ENCODE measurements at regions not wholly inside any gene's neighbourhood (a gene's known extent, or its start where the extent isn't known, plus 50 kb on each side); places are given as distances from the start of the nearest gene placed in this dataset.

DNA sequence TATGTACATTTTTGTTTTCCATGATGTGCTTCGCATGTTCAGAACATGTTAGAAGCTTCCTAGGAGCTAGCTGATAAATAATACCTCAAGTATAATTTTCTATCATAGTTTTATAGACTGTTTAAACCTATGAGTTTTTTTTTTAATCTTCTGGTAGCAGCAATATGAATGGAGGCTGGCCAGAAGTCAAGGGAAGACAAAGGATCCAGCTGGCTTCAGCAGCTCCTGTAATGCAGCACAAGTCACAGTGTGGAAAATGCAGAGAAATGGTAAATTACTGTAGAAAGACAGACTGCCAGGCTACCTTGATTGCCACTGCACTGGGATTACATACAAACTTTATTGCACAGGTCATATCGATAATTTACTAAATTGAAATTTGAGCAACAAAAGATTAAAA lies 537.9 kb downstream of the IQCM start:
- no peaks in the 10 kb centered on the region for H3K36me3 ChIP-seq (ENCODE audit: control insufficient read depth in 3 of 3, insufficient read depth in 2 of 3, low read depth in 1 of 3, low read length in 3 of 3)
- DNase-seq (no peak), FAIRE-seq (no peak)
- no peak overlapping the region for H3K27ac ChIP-seq (ENCODE audit: low read depth in 1 of 3, low read length in 2 of 3)
- H3K27me3 ChIP-seq (ENCODE audit: control insufficient read depth in 3 of 3, insufficient read depth in 3 of 3, low read length in 3 of 3), result no peaks in the 10 kb centered on the region
- no peaks in the 10 kb centered on the region for H3K9me3 ChIP-seq (ENCODE audit: control insufficient read depth in 2 of 2, insufficient read depth in 1 of 2, low read depth in 1 of 2, low read length in 1 of 2)
- H3K4me3 ChIP-seq (ENCODE audit: low read depth in 1 of 3, low read length in 3 of 3), result no peak overlapping the region
- 87 to 95% (median 94%) methylated on average over 2 of the region's 2 CpGs for WGBS, 3 donors
- no peaks in the 10 kb centered on the region for H3K4me1 ChIP-seq (ENCODE audit: control insufficient read depth in 3 of 3, insufficient read depth in 2 of 3, low read depth in 1 of 3, low read length in 2 of 3)

GRCh38 chr4:149269835-149270234 lies 545.8 kb downstream of the IQCM start:
- WGBS, 3 donors, result 90 to 98% (median 91%) methylated on average over 1 of the region's 1 CpG
- Histone ChIP-seq H3K4me1 (ENCODE audit: control insufficient read depth in 3 of 3, insufficient read depth in 2 of 3, low read depth in 1 of 3, low read length in 2 of 3) (no peaks in the 10 kb centered on the region), H3K27ac (ENCODE audit: low read depth in 1 of 3, low read length in 2 of 3) (no peak overlapping the region), H3K36me3 (ENCODE audit: control insufficient read depth in 3 of 3, insufficient read depth in 2 of 3, low read depth in 1 of 3, low read length in 3 of 3) (no peaks in the 10 kb centered on the region), H3K27me3 (ENCODE audit: control insufficient read depth in 3 of 3, insufficient read depth in 3 of 3, low read length in 3 of 3) (no peaks in the 10 kb centered on the region), H3K4me3 (ENCODE audit: low read depth in 1 of 3, low read length in 3 of 3) (no peak overlapping the region), H3K9me3 (ENCODE audit: control insufficient read depth in 2 of 2, insufficient read depth in 1 of 2, low read depth in 1 of 2, low read length in 1 of 2) (no peaks in the 10 kb centered on the region)
- DNase-seq (no peak), FAIRE-seq (no peak)

DNA sequence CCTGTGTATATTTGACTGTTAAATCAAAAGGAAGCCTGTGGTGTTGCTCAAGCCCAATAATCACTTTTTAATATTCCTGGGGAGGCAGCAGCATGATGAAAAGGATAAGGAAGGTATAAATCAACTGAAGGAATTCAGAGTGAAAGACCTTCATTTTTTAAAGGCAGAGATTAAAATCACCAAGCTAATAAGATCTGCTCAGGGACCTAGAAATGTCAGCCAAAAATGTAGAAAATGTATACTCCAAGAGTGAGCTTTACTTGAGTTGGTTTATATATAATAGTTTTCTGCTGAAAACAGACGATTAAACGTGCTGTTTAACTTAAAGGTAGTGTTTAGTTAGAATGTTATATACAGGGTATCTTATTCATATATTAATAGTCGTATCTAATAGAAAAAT lies 549.3 kb downstream of the IQCM start:
- Histone ChIP-seq H3K27me3 (ENCODE audit: control insufficient read depth in 3 of 3, insufficient read depth in 3 of 3, low read length in 3 of 3) (no peaks in the 10 kb centered on the region), H3K4me3 (ENCODE audit: low read depth in 1 of 3, low read length in 3 of 3) (no peak overlapping the region), H3K36me3 (ENCODE audit: control insufficient read depth in 3 of 3, insufficient read depth in 2 of 3, low read depth in 1 of 3, low read length in 3 of 3) (no peaks in the 10 kb centered on the region), H3K27ac (ENCODE audit: low read depth in 1 of 3, low read length in 2 of 3) (no peak overlapping the region), H3K9me3 (ENCODE audit: control insufficient read depth in 2 of 2, insufficient read depth in 1 of 2, low read depth in 1 of 2, low read length in 1 of 2) (no peaks in the 10 kb centered on the region), H3K4me1 (ENCODE audit: control insufficient read depth in 3 of 3, insufficient read depth in 2 of 3, low read depth in 1 of 3, low read length in 2 of 3) (no peaks in the 10 kb centered on the region)
- no peak for FAIRE-seq
- 70 to 93% (median 86%) methylated on average over 3 of the region's 3 CpGs for WGBS, 3 donors
- no peak for DNase-seq

DNA sequence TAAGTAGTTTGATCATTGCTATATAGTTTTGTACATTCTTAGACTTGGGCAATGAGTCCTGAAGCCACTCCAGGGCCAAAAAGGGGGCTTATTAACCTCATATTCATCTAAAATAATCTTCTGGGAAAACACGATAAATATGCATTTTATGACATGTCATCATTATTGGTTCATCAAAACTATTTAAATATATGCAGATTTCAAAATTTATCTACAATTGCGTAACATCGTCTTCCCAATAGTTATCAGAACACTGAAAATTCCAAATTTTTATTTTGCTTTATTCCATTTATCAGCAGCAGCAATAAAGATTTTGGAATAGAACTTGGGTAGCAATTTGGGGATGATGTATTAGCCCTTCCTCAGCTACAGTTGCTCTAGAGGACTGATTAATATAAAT lies 550.0 kb downstream of the IQCM start:
- Histone ChIP-seq H3K4me3 (ENCODE audit: low read depth in 1 of 3, low read length in 3 of 3) (no peak overlapping the region), H3K36me3 (ENCODE audit: control insufficient read depth in 3 of 3, insufficient read depth in 2 of 3, low read depth in 1 of 3, low read length in 3 of 3) (no peaks in the 10 kb centered on the region), H3K4me1 (ENCODE audit: control insufficient read depth in 3 of 3, insufficient read depth in 2 of 3, low read depth in 1 of 3, low read length in 2 of 3) (no peaks in the 10 kb centered on the region), H3K9me3 (ENCODE audit: control insufficient read depth in 2 of 2, insufficient read depth in 1 of 2, low read depth in 1 of 2, low read length in 1 of 2) (no peaks in the 10 kb centered on the region), H3K27ac (ENCODE audit: low read depth in 1 of 3, low read length in 2 of 3) (no peak overlapping the region), H3K27me3 (ENCODE audit: control insufficient read depth in 3 of 3, insufficient read depth in 3 of 3, low read length in 3 of 3) (no peaks in the 10 kb centered on the region)
- DNase-seq (no peak), FAIRE-seq (no peak)
- WGBS, 3 donors, result 63 to 79% (median 75%) methylated on average over 3 of the region's 3 CpGs

DNA sequence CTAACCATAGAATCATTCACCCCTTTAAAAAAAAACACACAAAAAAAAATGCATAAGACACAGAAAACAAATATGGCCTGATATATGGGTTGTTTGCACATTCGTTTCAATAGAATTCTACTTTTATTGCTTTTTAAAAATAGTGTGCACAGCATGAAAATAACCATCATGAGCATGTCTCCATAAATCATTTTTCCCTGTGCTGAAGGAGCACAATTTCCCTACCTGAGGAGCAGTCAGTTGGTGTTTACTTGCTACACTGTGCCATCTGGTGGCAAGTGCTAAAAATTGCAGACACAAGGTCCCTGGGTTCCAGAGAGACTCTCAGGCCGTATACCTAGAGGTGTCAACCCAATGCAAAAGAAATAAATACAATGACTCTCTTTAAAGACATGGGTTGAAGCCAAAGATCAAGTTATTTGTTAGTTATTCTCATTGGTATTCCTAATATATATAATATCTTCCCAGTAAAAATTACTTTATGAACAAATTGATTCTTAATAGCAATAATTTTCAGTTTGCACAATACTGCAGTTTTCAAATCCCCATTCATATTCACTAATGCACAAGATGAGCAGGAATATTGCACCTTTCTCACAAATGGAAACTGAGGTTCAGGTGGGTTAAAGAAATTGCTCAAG lies 551.4 kb downstream of the IQCM start:
- H3K9me3 ChIP-seq (ENCODE audit: control insufficient read depth in 2 of 2, insufficient read depth in 1 of 2, low read depth in 1 of 2, low read length in 1 of 2), result no peaks in the 10 kb centered on the region
- 41 to 45% (median 42%) methylated on average over 2 of the region's 2 CpGs for WGBS, 3 donors
- DNase-seq (peak; percentile 24 to 73), FAIRE-seq (no peak)
- H3K4me1 ChIP-seq (ENCODE audit: control insufficient read depth in 3 of 3, insufficient read depth in 2 of 3, low read depth in 1 of 3, low read length in 2 of 3), result no peaks in the 10 kb centered on the region
- H3K36me3 ChIP-seq (ENCODE audit: control insufficient read depth in 3 of 3, insufficient read depth in 2 of 3, low read depth in 1 of 3, low read length in 3 of 3), result no peaks in the 10 kb centered on the region
- H3K27me3 ChIP-seq (ENCODE audit: control insufficient read depth in 3 of 3, insufficient read depth in 3 of 3, low read length in 3 of 3), result no peaks in the 10 kb centered on the region
- H3K4me3 ChIP-seq (ENCODE audit: low read depth in 1 of 3, low read length in 3 of 3), result no peak overlapping the region
- H3K27ac ChIP-seq (ENCODE audit: low read depth in 1 of 3, low read length in 2 of 3), result no peak overlapping the region

DNA sequence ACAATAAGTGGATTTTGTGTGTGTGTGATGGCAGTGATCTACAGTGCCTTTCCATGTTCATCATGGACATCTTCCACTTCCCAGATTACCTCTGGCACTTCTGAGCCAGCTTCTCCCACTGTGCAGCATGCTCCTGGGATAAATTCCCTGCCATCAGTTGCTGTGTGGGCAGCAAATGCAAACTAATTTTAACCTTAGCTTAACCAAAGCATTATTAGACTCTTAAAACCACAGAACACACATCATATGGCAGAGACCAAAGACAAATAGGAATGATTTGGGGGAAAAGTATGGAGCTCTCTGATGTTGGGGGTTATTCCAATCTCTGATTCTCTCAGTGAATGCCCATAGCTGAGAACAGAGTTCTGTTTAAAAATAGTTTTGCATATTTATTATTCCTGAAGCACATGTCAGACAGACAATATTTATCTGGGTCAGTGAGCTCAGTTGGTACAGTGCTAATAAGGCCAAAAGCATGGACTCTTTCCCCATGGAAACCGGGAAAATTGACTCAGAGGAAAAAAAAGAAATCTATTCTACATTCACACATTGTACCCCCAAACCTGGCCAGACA lies 567.4 kb downstream of the IQCM start:
- Histone ChIP-seq H3K36me3 (ENCODE audit: control insufficient read depth in 3 of 3, insufficient read depth in 2 of 3, low read depth in 1 of 3, low read length in 3 of 3) (no peaks in the 10 kb centered on the region), H3K9me3 (ENCODE audit: control insufficient read depth in 2 of 2, insufficient read depth in 1 of 2, low read depth in 1 of 2, low read length in 1 of 2) (no peaks in the 10 kb centered on the region), H3K4me1 (ENCODE audit: control insufficient read depth in 3 of 3, insufficient read depth in 2 of 3, low read depth in 1 of 3, low read length in 2 of 3) (no peaks in the 10 kb centered on the region), H3K27me3 (ENCODE audit: control insufficient read depth in 3 of 3, insufficient read depth in 3 of 3, low read length in 3 of 3) (no peaks in the 10 kb centered on the region), H3K4me3 (ENCODE audit: low read depth in 1 of 3, low read length in 3 of 3) (no peak overlapping the region), H3K27ac (ENCODE audit: low read depth in 1 of 3, low read length in 2 of 3) (no peak overlapping the region)
- DNase-seq (no peak), FAIRE-seq (no peak)
- WGBS, 3 donors, result 76 to 81% (median 81%) methylated on average over 1 of the region's 1 CpG

DNA sequence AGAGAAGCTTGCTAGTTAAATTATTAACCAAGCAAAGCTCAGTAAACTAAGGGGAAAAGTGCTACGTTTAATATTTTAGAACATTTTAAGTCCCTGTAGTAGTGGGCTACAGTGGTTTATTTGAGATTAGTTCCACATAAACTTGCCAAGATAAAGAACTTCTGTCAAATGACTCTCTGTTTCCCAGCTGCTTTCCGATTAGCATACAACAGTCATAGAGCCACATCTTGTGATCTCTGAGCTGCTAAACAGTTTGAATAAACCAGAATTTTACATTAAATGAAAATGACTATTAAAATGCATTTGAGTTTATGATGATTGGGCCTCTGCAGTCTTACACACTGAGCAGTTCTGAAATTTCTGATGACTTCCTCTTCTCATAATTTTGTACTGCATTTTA lies 568.5 kb downstream of the IQCM start:
- no peak overlapping the region for H3K4me3 ChIP-seq (ENCODE audit: low read depth in 1 of 3, low read length in 3 of 3)
- H3K36me3 ChIP-seq (ENCODE audit: control insufficient read depth in 3 of 3, insufficient read depth in 2 of 3, low read depth in 1 of 3, low read length in 3 of 3), result no peaks in the 10 kb centered on the region
- H3K27ac ChIP-seq (ENCODE audit: low read depth in 1 of 3, low read length in 2 of 3), result no peak overlapping the region
- no peaks in the 10 kb centered on the region for H3K27me3 ChIP-seq (ENCODE audit: control insufficient read depth in 3 of 3, insufficient read depth in 3 of 3, low read length in 3 of 3)
- 30 to 44% (median 36%) methylated on average over 2 of the region's 2 CpGs for WGBS, 3 donors
- no peaks in the 10 kb centered on the region for H3K9me3 ChIP-seq (ENCODE audit: control insufficient read depth in 2 of 2, insufficient read depth in 1 of 2, low read depth in 1 of 2, low read length in 1 of 2)
- DNase-seq, result no peak
- H3K4me1 ChIP-seq (ENCODE audit: control insufficient read depth in 3 of 3, insufficient read depth in 2 of 3, low read depth in 1 of 3, low read length in 2 of 3), result no peaks in the 10 kb centered on the region
- no peak for FAIRE-seq

GRCh38 chr4:149245333-149245732 lies 570.3 kb downstream of the IQCM start:
- no peaks in the 10 kb centered on the region for H3K27me3 ChIP-seq (ENCODE audit: control insufficient read depth in 3 of 3, insufficient read depth in 3 of 3, low read length in 3 of 3)
- no peaks in the 10 kb centered on the region for H3K36me3 ChIP-seq (ENCODE audit: control insufficient read depth in 3 of 3, insufficient read depth in 2 of 3, low read depth in 1 of 3, low read length in 3 of 3)
- no peaks in the 10 kb centered on the region for H3K9me3 ChIP-seq (ENCODE audit: control insufficient read depth in 2 of 2, insufficient read depth in 1 of 2, low read depth in 1 of 2, low read length in 1 of 2)
- DNase-seq (no peak), FAIRE-seq (no peak)
- H3K4me3 ChIP-seq (ENCODE audit: low read depth in 1 of 3, low read length in 3 of 3), result no peak overlapping the region
- 77 to 81% (median 79%) methylated on average over 1 of the region's 1 CpG for WGBS, 3 donors
- no peak overlapping the region for H3K27ac ChIP-seq (ENCODE audit: low read depth in 1 of 3, low read length in 2 of 3)
- H3K4me1 ChIP-seq (ENCODE audit: control insufficient read depth in 3 of 3, insufficient read depth in 2 of 3, low read depth in 1 of 3, low read length in 2 of 3), result no peaks in the 10 kb centered on the region

DNA sequence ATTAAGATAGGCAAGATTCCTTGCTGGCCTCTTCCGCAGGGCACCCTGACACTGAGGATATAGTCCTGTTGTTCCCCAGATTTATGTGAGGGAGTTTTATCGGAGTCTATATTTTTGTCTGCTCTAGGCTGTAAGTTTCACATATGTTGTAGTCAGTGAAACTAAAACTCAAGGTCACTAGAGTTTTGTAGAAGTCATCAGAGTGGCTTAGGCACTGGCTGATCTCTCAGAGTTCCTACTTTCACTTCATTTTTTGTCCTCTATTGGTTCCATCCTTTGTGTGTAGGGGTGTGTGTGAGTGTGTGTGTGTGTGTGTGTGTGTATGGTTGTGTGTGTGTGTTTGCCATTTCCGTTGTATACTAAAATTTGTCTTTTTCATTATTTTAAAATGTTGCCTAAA lies 577.5 kb downstream of the IQCM start:
- Histone ChIP-seq H3K4me3 (ENCODE audit: low read depth in 1 of 3, low read length in 3 of 3) (no peak overlapping the region), H3K27ac (ENCODE audit: low read depth in 1 of 3, low read length in 2 of 3) (no peak overlapping the region), H3K4me1 (ENCODE audit: control insufficient read depth in 3 of 3, insufficient read depth in 2 of 3, low read depth in 1 of 3, low read length in 2 of 3) (no peaks in the 10 kb centered on the region), H3K27me3 (ENCODE audit: control insufficient read depth in 3 of 3, insufficient read depth in 3 of 3, low read length in 3 of 3) (no peaks in the 10 kb centered on the region), H3K9me3 (ENCODE audit: control insufficient read depth in 2 of 2, insufficient read depth in 1 of 2, low read depth in 1 of 2, low read length in 1 of 2) (no peaks in the 10 kb centered on the region), H3K36me3 (ENCODE audit: control insufficient read depth in 3 of 3, insufficient read depth in 2 of 3, low read depth in 1 of 3, low read length in 3 of 3) (no peaks in the 10 kb centered on the region)
- no peak for FAIRE-seq
- 89 to 95% (median 91%) methylated on average over 3 of the region's 3 CpGs for WGBS, 3 donors
- DNase-seq, result no peak
